GM23338 (cell line): ENCODE measurements at regions not wholly inside any gene's neighbourhood (a gene's known extent, or its start where the extent isn't known, plus 50 kb on each side); places are given as distances from the start of the nearest gene placed in this dataset.

ENCODE experiments used
- ATAC-seq: fragments of 200-7000 bp; cut with Tn5 transposase; 3 replicates; pipeline ENCODE4 v1.9.1; 2020
- DNase-seq: peaks from one replicate; pipeline ENCODE4 v3.0.0-alpha.2; 2015; ENCODE audit warnings: low spot score
- H2AFZ ChIP-seq: fragments of 200-600 bp; sonication (generic); 2 replicates; pipeline ENCODE4 v1.8.0; 2016; ENCODE audit warnings: antibody characterized with exemption, mild to moderate bottlenecking, moderate library complexity
- H3F3A ChIP-seq: fragments of 200-600 bp; sonication (generic); replicated peaks from 2 replicates; pipeline ENCODE4 v1.8.0; 2017; ENCODE audit warnings: antibody characterized with exemption, mixed run types, low read depth
- H3K27ac ChIP-seq: fragments of 200-600 bp; sonication (generic); 2 replicates; pipeline ENCODE4 v1.6.1; 2016; ENCODE audit warnings: low read depth
- H3K27me3 ChIP-seq: fragments of 200-600 bp; sonication (generic); 2 replicates; pipeline ENCODE4 v1.8.0; 2016; ENCODE audit warnings: mild to moderate bottlenecking, mixed run types, moderate library complexity; ENCODE audit not compliant: insufficient read depth
- H3K36me3 ChIP-seq: fragments of 200-600 bp; sonication (generic); 2 replicates; pipeline ENCODE4 v1.8.0; 2016; ENCODE audit warnings: mild to moderate bottlenecking; ENCODE audit not compliant: insufficient read depth
- H3K4me1 ChIP-seq: fragments of 200-600 bp; sonication (generic); 2 replicates; pipeline ENCODE4 v1.8.0; 2016; ENCODE audit warnings: mild to moderate bottlenecking, moderate library complexity; ENCODE audit not compliant: insufficient read depth
- H3K4me2 ChIP-seq: fragments of 200-600 bp; sonication (generic); 2 replicates; pipeline ENCODE4 v1.7.1; 2017; ENCODE audit warnings: mixed run types
- H3K4me3 ChIP-seq: fragments of 200-600 bp; sonication (generic); 2 replicates; pipeline ENCODE4 v1.6.1; 2016; ENCODE audit warnings: mixed run types
- H3K79me2 ChIP-seq: fragments of 200-600 bp; sonication (generic); replicated peaks from 2 replicates; pipeline ENCODE4 v1.8.0; 2017; ENCODE audit warnings: mild to moderate bottlenecking; ENCODE audit not compliant: insufficient read depth
- H3K9me2 ChIP-seq: fragments of 200-600 bp; sonication (generic); 2 replicates; pipeline ENCODE4 v1.8.0; 2017; ENCODE audit not compliant: insufficient read depth
- H4K20me1 ChIP-seq: fragments of 200-600 bp; sonication (generic); replicated peaks from 2 replicates; pipeline ENCODE4 v1.8.0; 2017; ENCODE audit warnings: mild to moderate bottlenecking; ENCODE audit not compliant: insufficient read depth
- H3K27ac Mint-ChIP-seq: 2 replicates; pipeline ENCODE4 v1.8.0; 2020; ENCODE audit warnings: inconsistent platforms, mild to moderate bottlenecking, moderate library complexity, mixed read lengths
- H3K27me3 Mint-ChIP-seq: 3 replicates; pipeline ENCODE4 v1.8.0; 2022; ENCODE audit warnings: low read depth, mild to moderate bottlenecking, moderate library complexity, mixed read lengths, inconsistent platforms; ENCODE audit not compliant: insufficient read depth, poor library complexity
- H3K36me3 Mint-ChIP-seq: 3 replicates; pipeline ENCODE4 v1.8.0; 2021; ENCODE audit warnings: low read depth, mild to moderate bottlenecking, inconsistent platforms, moderate library complexity, mixed read lengths
- H3K4me1 Mint-ChIP-seq: 3 replicates; pipeline ENCODE4 v1.8.0; 2020; ENCODE audit warnings: mild to moderate bottlenecking, inconsistent platforms, mixed read lengths
- H3K4me3 Mint-ChIP-seq: 3 replicates; pipeline ENCODE4 v1.8.0; 2021; ENCODE audit warnings: moderate library complexity, mild to moderate bottlenecking, inconsistent platforms, mixed read lengths
- H3K9me3 Mint-ChIP-seq: 3 replicates; pipeline ENCODE4 v1.8.0; 2020; ENCODE audit warnings: moderate library complexity, mild to moderate bottlenecking, inconsistent platforms, mixed read lengths
- CREB1 ChIP-seq: fragments of 250-450 bp; sonication (Bioruptor Pico); IDR thresholded peaks from 2 replicates; pipeline ENCODE4 v1.5.0; 2020; ENCODE audit warnings: low read depth, mild to moderate bottlenecking, moderate library complexity
- CTCF ChIP-seq, 2 experiments: fragments of 200-600 bp in 1 of 2; sonication (generic) in 1 of 2; conservative IDR thresholded peaks; 2 replicates each; pipeline versions ENCODE4 v1.5.1 to v1.6.1; 2016 to 2017; ENCODE audit warnings: antibody characterized with exemption in 2 of 2, low read depth in 2 of 2, mild to moderate bottlenecking in 2 of 2, moderate library complexity in 1 of 2
- ETS1 ChIP-seq: IDR thresholded peaks from 2 replicates; pipeline ENCODE4 v1.6.1; 2016; ENCODE audit warnings: antibody characterized with exemption
- EZH2phosphoT487 ChIP-seq: fragments of 200-600 bp; sonication (generic); IDR thresholded peaks from one replicate; pipeline ENCODE4 v1.8.1; 2018; ENCODE audit warnings: antibody characterized with exemption; ENCODE audit not compliant: unreplicated experiment
- NANOG ChIP-seq: IDR thresholded peaks from 2 replicates; pipeline ENCODE4 v1.6.1; 2016; ENCODE audit warnings: antibody characterized with exemption, borderline replicate concordance
- REST ChIP-seq: IDR thresholded peaks from one replicate; pipeline ENCODE4 v1.6.1; 2018; ENCODE audit warnings: antibody characterized with exemption; ENCODE audit not compliant: unreplicated experiment
- STAT1 ChIP-seq: IDR thresholded peaks from one replicate; pipeline ENCODE4 v1.6.1; 2016; ENCODE audit warnings: antibody characterized with exemption; ENCODE audit not compliant: unreplicated experiment
- ZNF114 ChIP-seq: fragments of 250-450 bp; sonication (Bioruptor Pico); IDR thresholded peaks from 2 replicates; pipeline ENCODE4 v1.5.0; 2020; ENCODE audit warnings: mild to moderate bottlenecking, moderate library complexity
- ZNF331 ChIP-seq: fragments of 250-450 bp; sonication (Bioruptor Pico); IDR thresholded peaks from 2 replicates; pipeline ENCODE4 v1.5.0; 2020; ENCODE audit warnings: low read depth, mild to moderate bottlenecking, moderate library complexity
- ZNF462 ChIP-seq: fragments of 250-450 bp; sonication (Bioruptor Pico); IDR thresholded peaks from 2 replicates; pipeline ENCODE4 v1.5.0; 2020; ENCODE audit warnings: mild to moderate bottlenecking, moderate library complexity

- TF ChIP-seq EZH2phosphoT487 (no peak), CTCF (conservative IDR thresholded peaks at IDR 0.05; ENCODE audit: low read depth in 2 of 2) (no peak), ZNF114 (CRISPR knock-in tag) (no peak), STAT1 (no peak), NANOG (no peak)
- Histone ChIP-seq H3K4me3 (no peak overlapping the region), H3K36me3 (no peaks in the 10 kb centered on the region), H3K4me1 (no peaks in the 10 kb centered on the region), H3K79me2 (no peaks in the 10 kb centered on the region), H3K27me3 (no peaks in the 10 kb centered on the region), H3K4me2 (no peak overlapping the region), H4K20me1 (no peaks in the 10 kb centered on the region), H3K27ac (no peak overlapping the region), H3F3A (no peaks in the 10 kb centered on the region), H3K9me2 (no peaks in the 10 kb centered on the region), H2AFZ (no peak overlapping the region)
- peak; percentile 61 for ATAC-seq
- peaks cover 5% of the 10 kb centered on the region; the same call in 2 of the 3 replicates for H3K9me3 Mint-ChIP-seq
- no peaks in the 10 kb centered on the region for H3K27me3 Mint-ChIP-seq
- no peak for DNase-seq
- H3K4me3 Mint-ChIP-seq: no peak overlapping the region
- peaks cover 5% of the 10 kb centered on the region; the same call in 2 of the 3 replicates for H3K36me3 Mint-ChIP-seq
- no peaks in the 10 kb centered on the region; the same call in 2 of the 3 replicates for H3K4me1 Mint-ChIP-seq
- no peak overlapping the region for H3K27ac Mint-ChIP-seq
Observed at GRCh38 chr1:222979561-222979960, 163.5 kb downstream of the TLR5 start.

- DNase-seq: no peak
- Mint-ChIP-seq H3K4me1 (peaks cover 9% of the 10 kb centered on the region), H3K27ac (no peak overlapping the region), H3K9me3 (no peaks in the 10 kb centered on the region), H3K4me3 (no peak overlapping the region), H3K27me3 (peaks cover 4% of the 10 kb centered on the region), H3K36me3 (no peaks in the 10 kb centered on the region)
- no peak for ATAC-seq
- Histone ChIP-seq H3K27me3 (no peaks in the 10 kb centered on the region), H3K9me2 (no peaks in the 10 kb centered on the region), H3K79me2 (no peaks in the 10 kb centered on the region), H4K20me1 (no peaks in the 10 kb centered on the region), H3K36me3 (no peaks in the 10 kb centered on the region), H3K4me3 (no peak overlapping the region), H3K4me2 (no peak overlapping the region), H3F3A (no peaks in the 10 kb centered on the region), H3K27ac (no peak overlapping the region), H2AFZ (no peak overlapping the region), H3K4me1 (no peaks in the 10 kb centered on the region)
- TF ChIP-seq ZNF462 (CRISPR knock-in tag): no peak
- no peak for TF ChIP-seq ETS1
- no peak for TF ChIP-seq ZNF331
- no peak for TF ChIP-seq ZNF114 (CRISPR knock-in tag)
- no peak for TF ChIP-seq CREB1 (CRISPR knock-in tag)
- no peak for TF ChIP-seq REST
Observed at GRCh38 chr1:222987674-222988076, 155.4 kb downstream of the TLR5 start.
